ENCODE measurements at regions not wholly inside any gene's neighbourhood (a gene's known extent, or its start where the extent isn't known, plus 50 kb on each side); places are given as distances from the start of the nearest gene placed in this dataset.

- no peak overlapping the region for H3K4me3 Mint-ChIP-seq
- H3K27ac Mint-ChIP-seq: no peak overlapping the region
- no peaks in the 10 kb centered on the region for H3K36me3 Mint-ChIP-seq
- no peaks in the 10 kb centered on the region for H3K27me3 Mint-ChIP-seq (ENCODE audit: low read depth)
- no peak for TF ChIP-seq CTCF (IDR thresholded peaks at IDR 0.05; ENCODE audit: unreplicated experiment)
- H3K4me1 Mint-ChIP-seq: peaks cover 20% of the 10 kb centered on the region
- peaks cover 7% of the 10 kb centered on the region for H3K9me3 Mint-ChIP-seq
- no peak for DNase-seq (ENCODE audit: low spot score in 2 of 2, unreplicated experiment in 2 of 2)
Measured at GRCh38 chr2:55759271-55759921, 65.8 kb upstream of the PNPT1 start.

- H3K27ac Mint-ChIP-seq: no peak overlapping the region
- no peaks in the 10 kb centered on the region for H3K36me3 Mint-ChIP-seq
- H3K4me1 Mint-ChIP-seq: no peaks in the 10 kb centered on the region
- no peak overlapping the region for H3K4me3 Mint-ChIP-seq
- no peak for TF ChIP-seq CTCF (IDR thresholded peaks at IDR 0.05; ENCODE audit: unreplicated experiment)
- H3K27me3 Mint-ChIP-seq (ENCODE audit: low read depth): no peaks in the 10 kb centered on the region
- peaks cover 16% of the 10 kb centered on the region for H3K9me3 Mint-ChIP-seq
- DNase-seq (ENCODE audit: low spot score in 2 of 2, unreplicated experiment in 2 of 2): no peak
Measured at GRCh38 chr2:55751966-55752365, 58.3 kb upstream of the PNPT1 start.

- Mint-ChIP-seq H3K4me3 (no peak overlapping the region), H3K9me3 (no peaks in the 10 kb centered on the region), H3K36me3 (no peaks in the 10 kb centered on the region), H3K4me1 (no peaks in the 10 kb centered on the region), H3K27ac (no peak overlapping the region), H3K27me3 (ENCODE audit: low read depth) (no peaks in the 10 kb centered on the region)
- no peak for TF ChIP-seq CTCF (IDR thresholded peaks at IDR 0.05; ENCODE audit: unreplicated experiment)
- DNase-seq (ENCODE audit: low spot score in 2 of 2, unreplicated experiment in 2 of 2): no peak
Measured at GRCh38 chr2:55743583-55743982, 49.9 kb upstream of the PNPT1 start.

Measured in mesothelial cell of epicardium (in vitro differentiated cells).